ENCODE measurements at regions not wholly inside any gene's neighbourhood (a gene's known extent, or its start where the extent isn't known, plus 50 kb on each side); places are given as distances from the start of the nearest gene placed in this dataset.
"Not testable (repeated sequence)": the region's sequence is repeated elsewhere in the genome, so short reads cannot be mapped to it uniquely, and the experiment has no call there.

GRCh38 chr4:124922748-124923147 lies 210.2 kb upstream of the ANKRD50 start:
- not testable (repeated sequence) for H3K18ac ChIP-seq (ENCODE audit: low read length); H2BK5ac ChIP-seq (ENCODE audit: low read length); DNase-seq (ENCODE audit: low spot score); H3K79me1 ChIP-seq (ENCODE audit: low read depth, low read length); H3K9me3 ChIP-seq (replicated peaks in 1 of 2; ENCODE audit: control insufficient read depth in 2 of 2, insufficient read depth in 1 of 2, low read depth in 1 of 2, low read length in 2 of 2); H2BK15ac ChIP-seq (ENCODE audit: low read length); H3K4me3 ChIP-seq (ENCODE audit: low read length in 2 of 2); H2BK120ac ChIP-seq (ENCODE audit: low read depth, low read length); H3K9ac ChIP-seq (ENCODE audit: low read depth, low read length, poor library complexity); H3K4me2 ChIP-seq (ENCODE audit: insufficient read depth, low read length, poor library complexity, severe bottlenecking); H3K14ac ChIP-seq (ENCODE audit: low read length); H2BK12ac ChIP-seq (ENCODE audit: low read length); H3K27ac ChIP-seq (replicated peaks; ENCODE audit: low read length); H3K4ac ChIP-seq (ENCODE audit: low read length); H3K23ac ChIP-seq (ENCODE audit: low read depth, low read length, poor library complexity); H4K8ac ChIP-seq (ENCODE audit: low read depth, low read length); H2AK5ac ChIP-seq (ENCODE audit: low read depth, low read length); H3K4me1 ChIP-seq (ENCODE audit: control insufficient read depth in 2 of 2, insufficient read depth in 1 of 2, low read depth in 1 of 2, low read length in 2 of 2); H3K36me3 ChIP-seq (replicated peaks in 1 of 2; ENCODE audit: control insufficient read depth in 2 of 2, insufficient read depth in 2 of 2, low read length in 2 of 2); H4K91ac ChIP-seq (ENCODE audit: low read depth, low read length, poor library complexity); H3K27me3 ChIP-seq (ENCODE audit: control insufficient read depth in 3 of 3, insufficient read depth in 3 of 3, low read depth in 1 of 3, low read length in 3 of 3)
- WGBS, 2 donors (ENCODE audit: extremely low coverage in 2 of 2, insufficient read length in 2 of 2, insufficient replicate concordance in 1 of 2), result no CpG with 5 or more reads among the region's 12 CpGs
- peak overlapping the region; percentile 72 for H2AFZ ChIP-seq (ENCODE audit: low read length)

GRCh38 chr4:124918559-124919122 lies 206.1 kb upstream of the ANKRD50 start:
- H3K4ac ChIP-seq (ENCODE audit: low read length), result no peak overlapping the region
- H3K14ac ChIP-seq (ENCODE audit: low read length), result no peak overlapping the region
- H2BK120ac ChIP-seq (ENCODE audit: low read depth, low read length), result no peak overlapping the region
- no peak overlapping the region for H3K27ac ChIP-seq (replicated peaks; ENCODE audit: low read length)
- no peak overlapping the region for H2AFZ ChIP-seq (ENCODE audit: low read length)
- H3K4me2 ChIP-seq (ENCODE audit: insufficient read depth, low read length, poor library complexity, severe bottlenecking), result no peak overlapping the region
- no CpG with 5 or more reads among the region's 3 CpGs for WGBS, 2 donors (ENCODE audit: extremely low coverage in 2 of 2, insufficient read length in 2 of 2, insufficient replicate concordance in 1 of 2)
- H2AK5ac ChIP-seq (ENCODE audit: low read depth, low read length), result no peak overlapping the region
- no peaks in the 10 kb centered on the region for H3K36me3 ChIP-seq (replicated peaks in 1 of 2; ENCODE audit: control insufficient read depth in 2 of 2, insufficient read depth in 2 of 2, low read length in 2 of 2)
- DNase-seq (ENCODE audit: low spot score), result no peak
- no peak overlapping the region for H2BK5ac ChIP-seq (ENCODE audit: low read length)
- H3K4me3 ChIP-seq (ENCODE audit: low read length in 2 of 2), result no peak overlapping the region
- H2BK12ac ChIP-seq (ENCODE audit: low read length), result no peak overlapping the region
- no peaks in the 10 kb centered on the region for H3K27me3 ChIP-seq (ENCODE audit: control insufficient read depth in 3 of 3, insufficient read depth in 3 of 3, low read depth in 1 of 3, low read length in 3 of 3)
- no peak overlapping the region for H4K91ac ChIP-seq (ENCODE audit: low read depth, low read length, poor library complexity)
- H4K8ac ChIP-seq (ENCODE audit: low read depth, low read length), result no peak overlapping the region
- H3K18ac ChIP-seq (ENCODE audit: low read length), result no peak overlapping the region
- no peak overlapping the region for H3K9ac ChIP-seq (ENCODE audit: low read depth, low read length, poor library complexity)
- no peaks in the 10 kb centered on the region for H3K4me1 ChIP-seq (ENCODE audit: control insufficient read depth in 2 of 2, insufficient read depth in 1 of 2, low read depth in 1 of 2, low read length in 2 of 2)
- peaks cover 2% of the 10 kb centered on the region in 2 donors for H3K9me3 ChIP-seq (replicated peaks in 1 of 2; ENCODE audit: control insufficient read depth in 2 of 2, insufficient read depth in 1 of 2, low read depth in 1 of 2, low read length in 2 of 2)
- no peak overlapping the region for H2BK15ac ChIP-seq (ENCODE audit: low read length)
- H3K79me1 ChIP-seq (ENCODE audit: low read depth, low read length), result no peaks in the 10 kb centered on the region
- H3K23ac ChIP-seq (ENCODE audit: low read depth, low read length, poor library complexity), result no peak overlapping the region

GRCh38 chr4:124915073-124915472 lies 202.5 kb upstream of the ANKRD50 start:
- no CpG with 5 or more reads among the region's 1 CpG for WGBS, 2 donors (ENCODE audit: extremely low coverage in 2 of 2, insufficient read length in 2 of 2, insufficient replicate concordance in 1 of 2)

GRCh38 chr4:124913237-124913636 lies 200.7 kb upstream of the ANKRD50 start:
- Histone ChIP-seq H3K27me3 (ENCODE audit: control insufficient read depth in 3 of 3, insufficient read depth in 3 of 3, low read depth in 1 of 3, low read length in 3 of 3) (no peaks in the 10 kb centered on the region), H3K18ac (ENCODE audit: low read length) (no peak overlapping the region), H3K14ac (ENCODE audit: low read length) (no peak overlapping the region), H2BK5ac (ENCODE audit: low read length) (no peak overlapping the region), H3K9me3 (replicated peaks in 1 of 2; ENCODE audit: control insufficient read depth in 2 of 2, insufficient read depth in 1 of 2, low read depth in 1 of 2, low read length in 2 of 2) (peaks cover 2 to 19% of the 10 kb centered on the region in 2 donors), H3K9ac (ENCODE audit: low read depth, low read length, poor library complexity) (no peak overlapping the region), H3K36me3 (replicated peaks in 1 of 2; ENCODE audit: control insufficient read depth in 2 of 2, insufficient read depth in 2 of 2, low read length in 2 of 2) (no peaks in the 10 kb centered on the region), H4K8ac (ENCODE audit: low read depth, low read length) (no peak overlapping the region), H4K91ac (ENCODE audit: low read depth, low read length, poor library complexity) (no peak overlapping the region), H3K4me1 (ENCODE audit: control insufficient read depth in 2 of 2, insufficient read depth in 1 of 2, low read depth in 1 of 2, low read length in 2 of 2) (no peaks in the 10 kb centered on the region), H2AFZ (ENCODE audit: low read length) (peak overlapping the region; percentile 46), H3K27ac (replicated peaks; ENCODE audit: low read length) (no peak overlapping the region), H3K79me1 (ENCODE audit: low read depth, low read length) (no peaks in the 10 kb centered on the region), H3K23ac (ENCODE audit: low read depth, low read length, poor library complexity) (no peak overlapping the region), H3K4me3 (ENCODE audit: low read length in 2 of 2) (no peak overlapping the region), H2AK5ac (ENCODE audit: low read depth, low read length) (no peak overlapping the region), H2BK120ac (ENCODE audit: low read depth, low read length) (no peak overlapping the region), H2BK15ac (ENCODE audit: low read length) (no peak overlapping the region), H3K4me2 (ENCODE audit: insufficient read depth, low read length, poor library complexity, severe bottlenecking) (no peak overlapping the region), H2BK12ac (ENCODE audit: low read length) (no peak overlapping the region), H3K4ac (ENCODE audit: low read length) (no peak overlapping the region)
- DNase-seq (ENCODE audit: low spot score), result no peak
- no CpG with 5 or more reads among the region's 1 CpG for WGBS, 2 donors (ENCODE audit: extremely low coverage in 2 of 2, insufficient read length in 2 of 2, insufficient replicate concordance in 1 of 2)

More at GRCh38 chr4:124915073-124915472, 202.5 kb upstream of the ANKRD50 start:
- no peak overlapping the region for H3K4me3 ChIP-seq (ENCODE audit: low read length in 2 of 2)
- no peak overlapping the region for H3K9ac ChIP-seq (ENCODE audit: low read depth, low read length, poor library complexity)
- no peak overlapping the region for H4K91ac ChIP-seq (ENCODE audit: low read depth, low read length, poor library complexity)
- peaks cover 2 to 19% of the 10 kb centered on the region in 2 donors for H3K9me3 ChIP-seq (replicated peaks in 1 of 2; ENCODE audit: control insufficient read depth in 2 of 2, insufficient read depth in 1 of 2, low read depth in 1 of 2, low read length in 2 of 2)
- H2BK12ac ChIP-seq (ENCODE audit: low read length), result no peak overlapping the region
- no peak overlapping the region for H3K4ac ChIP-seq (ENCODE audit: low read length)
- no peak for DNase-seq (ENCODE audit: low spot score)
- H2AFZ ChIP-seq (ENCODE audit: low read length), result no peak overlapping the region
- no peaks in the 10 kb centered on the region for H3K79me1 ChIP-seq (ENCODE audit: low read depth, low read length)
- no peak overlapping the region for H2BK120ac ChIP-seq (ENCODE audit: low read depth, low read length)
- H4K8ac ChIP-seq (ENCODE audit: low read depth, low read length), result no peak overlapping the region
- no peak overlapping the region for H2BK15ac ChIP-seq (ENCODE audit: low read length)
- no peak overlapping the region for H3K27ac ChIP-seq (replicated peaks; ENCODE audit: low read length)
- no peak overlapping the region for H3K4me2 ChIP-seq (ENCODE audit: insufficient read depth, low read length, poor library complexity, severe bottlenecking)
- H2AK5ac ChIP-seq (ENCODE audit: low read depth, low read length), result no peak overlapping the region
- no peak overlapping the region for H3K18ac ChIP-seq (ENCODE audit: low read length)
- H3K27me3 ChIP-seq (ENCODE audit: control insufficient read depth in 3 of 3, insufficient read depth in 3 of 3, low read depth in 1 of 3, low read length in 3 of 3), result no peaks in the 10 kb centered on the region
- H3K14ac ChIP-seq (ENCODE audit: low read length), result no peak overlapping the region
- no peaks in the 10 kb centered on the region for H3K4me1 ChIP-seq (ENCODE audit: control insufficient read depth in 2 of 2, insufficient read depth in 1 of 2, low read depth in 1 of 2, low read length in 2 of 2)
- no peak overlapping the region for H3K23ac ChIP-seq (ENCODE audit: low read depth, low read length, poor library complexity)
- H2BK5ac ChIP-seq (ENCODE audit: low read length), result no peak overlapping the region
- H3K36me3 ChIP-seq (replicated peaks in 1 of 2; ENCODE audit: control insufficient read depth in 2 of 2, insufficient read depth in 2 of 2, low read length in 2 of 2), result no peaks in the 10 kb centered on the region
